Keratinocyte (primary cell): ENCODE measurements at regions not wholly inside any gene's neighbourhood (a gene's known extent, or its start where the extent isn't known, plus 50 kb on each side); places are given as distances from the start of the nearest gene placed in this dataset.

Source experiments
- DNase-seq: peaks from one replicate; pipeline ENCODE4 v3.0.0-alpha.2; 2011; ENCODE audit warnings: low read depth, missing footprints, low spot score
- FAIRE-seq: peaks from 2 replicates; lab custom pipeline; 2011; peaks lifted over from hg19 to GRCh38; lab: Jason Lieb, UNC
- H2AFZ ChIP-seq: 2 replicates; pipeline ENCODE4 v1.6.0; 2012; ENCODE audit warnings: low read length, control low read depth, inconsistent platforms; ENCODE audit not compliant: control insufficient read depth
- H3K27ac ChIP-seq: 2 replicates; pipeline ENCODE4 v1.5.1; 2011; ENCODE audit warnings: low read length; ENCODE audit not compliant: control insufficient read depth, insufficient read depth
- H3K27me3 ChIP-seq: 3 replicates; pipeline ENCODE4 v1.6.0; 2011; ENCODE audit warnings: low read length; ENCODE audit not compliant: control insufficient read depth, insufficient read depth; ENCODE audit errors: extremely low read depth
- H3K36me3 ChIP-seq, 2 experiments: 2 replicates in 1 of 2; 3 replicates in 1 of 2; pipeline ENCODE4 v1.5.1; 2011; ENCODE audit warnings: low read length in 2 of 2, mild to moderate bottlenecking in 1 of 2; ENCODE audit not compliant: control insufficient read depth in 2 of 2, insufficient read depth in 2 of 2; ENCODE audit errors: extremely low read depth in 1 of 2
- H3K4me1 ChIP-seq: 3 replicates; pipeline ENCODE4 v1.5.1; 2011; ENCODE audit warnings: low read length; ENCODE audit not compliant: control insufficient read depth, insufficient read depth; ENCODE audit errors: extremely low read depth
- H3K4me2 ChIP-seq: 3 replicates; pipeline ENCODE4 v1.6.0; 2011; ENCODE audit warnings: low read depth, low read length; ENCODE audit not compliant: control insufficient read depth, insufficient read depth; ENCODE audit errors: extremely low read depth
- H3K4me3 ChIP-seq, 3 experiments: fragments of 200-600 bp in 1 of 3; sonication (generic) in 1 of 3; 2 replicates in 2 of 3; 3 replicates in 1 of 3; pipeline ENCODE4 v1.5.1; 2011 to 2016; ENCODE audit warnings: low read length in 3 of 3, mild to moderate bottlenecking in 3 of 3, control low read depth in 2 of 3, inconsistent platforms in 1 of 3, low read depth in 1 of 3, mixed read lengths in 1 of 3, mixed run types in 1 of 3, moderate library complexity in 1 of 3; ENCODE audit not compliant: control insufficient read depth in 2 of 3, insufficient read depth in 2 of 3; ENCODE audit errors: extremely low read depth in 1 of 3
- H3K79me2 ChIP-seq: 2 replicates; pipeline ENCODE4 v1.6.0; 2012; ENCODE audit warnings: low read length; ENCODE audit not compliant: control insufficient read depth, insufficient read depth
- H3K9ac ChIP-seq: 3 replicates; pipeline ENCODE4 v1.6.0; 2011; ENCODE audit warnings: low read length; ENCODE audit not compliant: control insufficient read depth, insufficient read depth; ENCODE audit errors: extremely low read depth
- H3K9me1 ChIP-seq: 3 replicates; pipeline ENCODE4 v1.6.0; 2011; ENCODE audit warnings: low read length; ENCODE audit not compliant: control insufficient read depth, insufficient read depth; ENCODE audit errors: extremely low read depth
- H3K9me3 ChIP-seq: 2 replicates; pipeline ENCODE4 v1.5.1; 2012; ENCODE audit warnings: low read depth, low read length; ENCODE audit not compliant: control insufficient read depth
- H4K20me1 ChIP-seq: 3 replicates; pipeline ENCODE4 v1.6.0; 2011; ENCODE audit warnings: low read length; ENCODE audit not compliant: control insufficient read depth, insufficient read depth; ENCODE audit errors: extremely low read depth
- CTCF ChIP-seq, 3 experiments: IDR thresholded peaks in 1 of 3; conservative IDR thresholded peaks in 1 of 3; optimal IDR thresholded peaks in 1 of 3; 2 replicates in 2 of 3; 3 replicates in 1 of 3; pipeline versions ENCODE3 to v1.5.1; 2011; ENCODE audit warnings: low read length in 3 of 3, mild to moderate bottlenecking in 3 of 3, moderate library complexity in 2 of 3, control low read depth in 1 of 3, inconsistent platforms in 1 of 3; ENCODE audit not compliant: insufficient read depth in 2 of 3; ENCODE audit errors: extremely low read depth in 1 of 3
- EZH2 ChIP-seq: IDR thresholded peaks from one replicate; pipeline ENCODE4 v1.6.1; 2012; ENCODE audit warnings: inconsistent platforms, mild to moderate bottlenecking, low read length, moderate library complexity
- dilution Hi-C: fragments of 300-500 bp; cut with MboI; formaldehyde crosslinking; loops from one replicate; pipeline ENCODE4 v1.7.0; 2020; ENCODE audit warnings: low sequenced_read_pairs; ENCODE audit not compliant: extremely low pct_ligation_motif_present

- Histone ChIP-seq H3K27ac (no peak overlapping the region), H4K20me1 (no peaks in the 10 kb centered on the region), H3K36me3 (no peaks in the 10 kb centered on the region), H3K4me3 (no peak overlapping the region), H3K27me3 (no peaks in the 10 kb centered on the region), H3K9ac (no peak overlapping the region), H3K4me1 (no peaks in the 10 kb centered on the region), H3K4me2 (no peak overlapping the region), H2AFZ (no peak overlapping the region), H3K9me1 (no peaks in the 10 kb centered on the region), H3K79me2 (no peaks in the 10 kb centered on the region), H3K9me3 (no peaks in the 10 kb centered on the region)
- no peak for FAIRE-seq
- TF ChIP-seq CTCF (optimal IDR thresholded peaks at IDR 0.05 in 1 of 3, IDR thresholded peaks at IDR 0.05 in 1 of 3, conservative IDR thresholded peaks at IDR 0.05 in 1 of 3; ENCODE audit: extremely low read depth in 1 of 3, insufficient read depth in 2 of 3, low read length in 3 of 3), result no peak
- no peak for TF ChIP-seq EZH2
- no peak for DNase-seq
- dilution Hi-C loops, result no loop called here
These were observed 1121.1 kb upstream of the ADGRL3 start for GRCh38 chr4:60078984-60079383.

- H3K4me1 ChIP-seq, result no peaks in the 10 kb centered on the region
- no peak overlapping the region for H3K9ac ChIP-seq
- no peaks in the 10 kb centered on the region for H3K79me2 ChIP-seq
- DNase-seq, result no peak
- no peak overlapping the region for H3K27ac ChIP-seq
- no peak overlapping the region for H2AFZ ChIP-seq
- dilution Hi-C loops, result no loop called here
- no peak overlapping the region for H3K4me3 ChIP-seq
- H3K9me3 ChIP-seq, result no peaks in the 10 kb centered on the region
- no peak for TF ChIP-seq EZH2
- no peak for TF ChIP-seq CTCF (optimal IDR thresholded peaks at IDR 0.05 in 1 of 3, IDR thresholded peaks at IDR 0.05 in 1 of 3, conservative IDR thresholded peaks at IDR 0.05 in 1 of 3; ENCODE audit: extremely low read depth in 1 of 3, insufficient read depth in 2 of 3, low read length in 3 of 3)
- no peak overlapping the region for H3K4me2 ChIP-seq
- no peaks in the 10 kb centered on the region for H3K27me3 ChIP-seq
- FAIRE-seq, result no peak
- no peaks in the 10 kb centered on the region for H3K9me1 ChIP-seq
- H4K20me1 ChIP-seq, result no peaks in the 10 kb centered on the region
- H3K36me3 ChIP-seq, result no peaks in the 10 kb centered on the region
These were observed 1118.3 kb upstream of the ADGRL3 start for GRCh38 chr4:60081839-60082238.
